Lower lobe of right lung (tissue), 2 donors: ENCODE measurements at regions not wholly inside any gene's neighbourhood (a gene's known extent, or its start where the extent isn't known, plus 50 kb on each side); places are given as distances from the start of the nearest gene placed in this dataset.

Experiments
- ATAC-seq, 2 donors: fragments of 200-7000 bp; cut with Tn5 transposase; one replicate each; pipeline ENCODE4 v1.9.1; 2020 to 2022; ENCODE audit warnings: mild to moderate bottlenecking in 2 of 2, moderate library complexity in 2 of 2
- DNase-seq: peaks from one replicate; pipeline ENCODE4 v3.0.0-alpha.2; 2020
- H3K27ac ChIP-seq: fragments of 200-600 bp; one replicate; pipeline ENCODE4 v1.8.0; 2022
- H3K27me3 ChIP-seq: fragments of 200-600 bp; one replicate; pipeline ENCODE4 v1.8.0; 2022; ENCODE audit warnings: low read depth
- H3K36me3 ChIP-seq: fragments of 200-600 bp; one replicate; pipeline ENCODE4 v1.8.0; 2022; ENCODE audit warnings: mild to moderate bottlenecking
- H3K4me1 ChIP-seq: fragments of 200-600 bp; one replicate; pipeline ENCODE4 v1.8.0; 2022
- H3K4me3 ChIP-seq: fragments of 200-600 bp; one replicate; pipeline ENCODE4 v1.8.0; 2022; ENCODE audit warnings: mild to moderate bottlenecking
- H3K9me3 ChIP-seq: fragments of 200-600 bp; one replicate; pipeline ENCODE4 v1.8.0; 2022
- CTCF ChIP-seq: fragments of 200-600 bp; IDR thresholded peaks from one replicate; pipeline ENCODE4 v1.8.0; 2022; ENCODE audit warnings: antibody characterized with exemption, mild to moderate bottlenecking
- intact Hi-C: fragments of 100-400 bp; cut with DNase I; formaldehyde crosslinking; loops from one replicate; pipeline ENCODE4 v1.11.0; 2022
- donor health status: DM: no; HTN: yes; CAD: no; lungs with severe emphysema.

- DNase-seq = no peak
- ATAC-seq = no peak
- no peak overlapping the region for H3K27ac ChIP-seq
These were observed 159.5 kb upstream of the BLID start for GRCh38 chr11:122275508-122275907.

GRCh38 chr11:122273476-122274191 is 157.6 kb upstream of the BLID start:
- TF ChIP-seq CTCF = no peak
- ATAC-seq = no peak
- H3K4me3 ChIP-seq = no peak overlapping the region
- H3K27me3 ChIP-seq = no peaks in the 10 kb centered on the region
- DNase-seq = no peak
- H3K27ac ChIP-seq = no peak overlapping the region
- intact Hi-C loops = no loop called here
- H3K4me1 ChIP-seq = no peaks in the 10 kb centered on the region
- H3K9me3 ChIP-seq = no peaks in the 10 kb centered on the region
- H3K36me3 ChIP-seq = no peaks in the 10 kb centered on the region

More at GRCh38 chr11:122275508-122275907, 159.5 kb upstream of the BLID start:
- Histone ChIP-seq H3K36me3 (no peaks in the 10 kb centered on the region), H3K4me1 (no peaks in the 10 kb centered on the region), H3K4me3 (no peak overlapping the region), H3K27me3 (no peaks in the 10 kb centered on the region), H3K9me3 (no peaks in the 10 kb centered on the region)
- intact Hi-C loops = no loop called here
- no peak for TF ChIP-seq CTCF

- no peak overlapping the region for H3K4me3 ChIP-seq
- no peak for DNase-seq
- no peaks in the 10 kb centered on the region for H3K27me3 ChIP-seq
- H3K9me3 ChIP-seq = no peaks in the 10 kb centered on the region
- intact Hi-C loops = no loop called here
- H3K36me3 ChIP-seq = no peaks in the 10 kb centered on the region
- no peaks in the 10 kb centered on the region for H3K4me1 ChIP-seq
- TF ChIP-seq CTCF = no peak
- ATAC-seq = no peak
- no peak overlapping the region for H3K27ac ChIP-seq
These were observed 155.7 kb upstream of the BLID start for GRCh38 chr11:122271745-122272144.

GRCh38 chr11:122271137-122271536 is 155.1 kb upstream of the BLID start:
- Histone ChIP-seq H3K27me3 (no peaks in the 10 kb centered on the region), H3K4me1 (no peaks in the 10 kb centered on the region), H3K27ac (no peak overlapping the region), H3K9me3 (no peaks in the 10 kb centered on the region), H3K4me3 (no peak overlapping the region), H3K36me3 (no peaks in the 10 kb centered on the region)
- no peak for ATAC-seq
- TF ChIP-seq CTCF = no peak
- no peak for DNase-seq
- intact Hi-C loops = no loop called here

- DNase-seq = no peak
- Histone ChIP-seq H3K4me1 (no peaks in the 10 kb centered on the region), H3K4me3 (no peak overlapping the region), H3K9me3 (no peaks in the 10 kb centered on the region), H3K27ac (no peak overlapping the region), H3K36me3 (no peaks in the 10 kb centered on the region), H3K27me3 (no peaks in the 10 kb centered on the region)
- ATAC-seq = no peak
- no peak for TF ChIP-seq CTCF
- intact Hi-C loops = no loop called here
These were observed 154.5 kb upstream of the BLID start for GRCh38 chr11:122270535-122270934.
